ENCODE measurements at regions not wholly inside any gene's neighbourhood (a gene's known extent, or its start where the extent isn't known, plus 50 kb on each side); places are given as distances from the start of the nearest gene placed in this dataset.

- DNase-seq, result no peak
Measured at GRCh38 chr17:83144421-83145357, 65.3 kb downstream of the METRNL start.

GRCh38 chr17:83145358-83145738 is 65.9 kb downstream of the METRNL start:
- no peak for DNase-seq

GRCh38 chr17:83145831-83146230 is 66.4 kb downstream of the METRNL start:
- DNase-seq, result no peak

- DNase-seq, result no peak
Measured at GRCh38 chr17:83146347-83146746, 66.9 kb downstream of the METRNL start.

- DNase-seq, result no peak
Measured at GRCh38 chr17:83147280-83147679, 67.9 kb downstream of the METRNL start.

- no peak for DNase-seq
Measured at GRCh38 chr17:83148317-83149028, 69.1 kb downstream of the METRNL start.

GRCh38 chr17:83149029-83149725 is 69.8 kb downstream of the METRNL start:
- no peak for DNase-seq

GRCh38 chr17:83149761-83150251 is 70.4 kb downstream of the METRNL start:
- no peak for DNase-seq

GRCh38 chr17:83150369-83151055 is 71.1 kb downstream of the METRNL start:
- no peak for DNase-seq

GRCh38 chr17:83151056-83151441 is 71.6 kb downstream of the METRNL start:
- DNase-seq, result no peak

GRCh38 chr17:83151442-83152226 is 72.2 kb downstream of the METRNL start:
- DNase-seq, result no peak

- DNase-seq, result no peak
Measured at GRCh38 chr17:83152227-83152744, 72.9 kb downstream of the METRNL start.

GRCh38 chr17:83152745-83153611 is 73.6 kb downstream of the METRNL start:
- no peak for DNase-seq

- DNase-seq, result no peak
Measured at GRCh38 chr17:83153681-83154310, 74.4 kb downstream of the METRNL start.

- no peak for DNase-seq
Measured at GRCh38 chr17:83154311-83155127, 75.1 kb downstream of the METRNL start.

GRCh38 chr17:83155128-83156121 is 76.0 kb downstream of the METRNL start:
- no peak for DNase-seq

GRCh38 chr17:83156408-83156807 is 77.0 kb downstream of the METRNL start:
- no peak for DNase-seq

Data from DMS153 (cell line).